B cell (primary cell): ENCODE measurements at regions not wholly inside any gene's neighbourhood (a gene's known extent, or its start where the extent isn't known, plus 50 kb on each side); places are given as distances from the start of the nearest gene placed in this dataset.

Source experiments
- ATAC-seq: fragments of 200-7000 bp; cut with Tn5 transposase; one replicate; pipeline ENCODE4 v1.10.0; 2021; ENCODE audit warnings: low read depth, mild to moderate bottlenecking, moderate number of reproducible peaks, moderate library complexity
- CTCF ChIA-PET: fragments of 350-600 bp; sonication (Branson Sonifier 250); formaldehyde crosslinking; loops from one replicate; lab custom pipeline; 2021; ENCODE audit warnings: antibody characterized with exemption, inconsistent platforms; lab: Charles Lee
- POLR2A ChIA-PET: fragments of 350-600 bp; sonication (Branson Sonifier 250); formaldehyde crosslinking; loops from one replicate; lab custom pipeline; 2021; ENCODE audit warnings: antibody characterized with exemption; lab: Charles Lee
- DNase-seq: peaks from one replicate; pipeline ENCODE4 v3.0.0; 2013
- H2AFZ ChIP-seq: 2 replicates; pipeline ENCODE4 v1.6.1; 2012; ENCODE audit warnings: mild to moderate bottlenecking, low read depth, low read length; ENCODE audit not compliant: insufficient read depth, poor library complexity, severe bottlenecking
- H3K27ac ChIP-seq, 2 donors: 1 replicate in 1 of 2; 2 replicates in 1 of 2; pipeline ENCODE4 v1.5.1; 2012 to 2013; ENCODE audit warnings: low read length in 2 of 2, mild to moderate bottlenecking in 2 of 2, moderate library complexity in 1 of 2
- H3K27me3 ChIP-seq, 4 experiments: fragments of 200-600 bp in 1 of 4; sonication (generic) in 1 of 4; replicated peaks in 1 of 4; 1 replicate in 2 of 4; 2 replicates in 2 of 4; pipeline versions ENCODE4 v1.6.1 to v1.7.0; 2013 to 2016; ENCODE audit warnings: low read length in 3 of 4, mild to moderate bottlenecking in 2 of 4, mixed read lengths in 1 of 4, moderate library complexity in 1 of 4; ENCODE audit not compliant: insufficient read depth in 4 of 4, control insufficient read depth in 3 of 4; ENCODE audit errors: control extremely low read depth in 1 of 4
- H3K36me3 ChIP-seq, 2 experiments: replicated peaks in 1 of 2; 1 replicate in 1 of 2; 2 replicates in 1 of 2; pipeline versions ENCODE4 v1.6.1 to v1.7.1; 2013; ENCODE audit warnings: low read length in 1 of 2; ENCODE audit not compliant: insufficient read depth in 2 of 2, control insufficient read depth in 1 of 2; ENCODE audit errors: control extremely low read depth in 1 of 2, extremely low read depth in 1 of 2
- H3K4me1 ChIP-seq, 2 donors: fragments of 200-600 bp in 1 of 2; sonication (generic) in 1 of 2; 1 replicate in 1 of 2; 2 replicates in 1 of 2; pipeline versions ENCODE4 v1.5.1 to v1.6.1; 2013 to 2017; ENCODE audit warnings: low read length in 2 of 2; ENCODE audit not compliant: control insufficient read depth in 2 of 2, insufficient read depth in 2 of 2
- H3K4me2 ChIP-seq: replicated peaks from 2 replicates; pipeline ENCODE3; 2012; ENCODE audit warnings: mild to moderate bottlenecking, low read depth, low read length; ENCODE audit not compliant: poor library complexity, severe bottlenecking
- H3K4me3 ChIP-seq, 5 experiments: fragments of 200-600 bp in 1 of 5; sonication (generic) in 1 of 5; 1 replicate in 3 of 5; 2 replicates in 2 of 5; pipeline versions ENCODE4 v1.5.1 to v1.7.0; 2011 to 2016; ENCODE audit warnings: low read length in 4 of 5, mild to moderate bottlenecking in 4 of 5, low read depth in 2 of 5, control low read depth in 1 of 5, moderate library complexity in 1 of 5; ENCODE audit not compliant: insufficient read depth in 1 of 5; ENCODE audit errors: control extremely low read depth in 1 of 5, extremely low read depth in 1 of 5
- H3K79me2 ChIP-seq: fragments of 200-600 bp; sonication (generic); one replicate; pipeline ENCODE4 v1.6.0; 2016; ENCODE audit warnings: low read length; ENCODE audit not compliant: control insufficient read depth, insufficient read depth
- H3K9ac ChIP-seq: fragments of 200-600 bp; sonication (generic); 2 replicates; pipeline ENCODE4 v1.6.1; 2017; ENCODE audit warnings: mild to moderate bottlenecking, low read length, moderate library complexity
- H3K9me3 ChIP-seq, 3 donors: one replicate each; pipeline versions ENCODE4 v1.6.1 to v1.7.1; 2013; ENCODE audit warnings: low read length in 2 of 3; ENCODE audit not compliant: control insufficient read depth in 2 of 3, insufficient read depth in 1 of 3; ENCODE audit errors: control extremely low read depth in 1 of 3
- H4K20me1 ChIP-seq: 2 replicates; pipeline ENCODE4 v1.6.0; 2012; ENCODE audit warnings: mild to moderate bottlenecking, low read length; ENCODE audit not compliant: insufficient read depth, control insufficient read depth, poor library complexity, severe bottlenecking
- H3K27ac Mint-ChIP-seq: one replicate; pipeline ENCODE4 v1.8.0; 2021; ENCODE audit warnings: mixed read lengths
- H3K27me3 Mint-ChIP-seq: one replicate; pipeline ENCODE4 v1.8.0; 2021; ENCODE audit warnings: mixed read lengths
- H3K4me1 Mint-ChIP-seq: one replicate; pipeline ENCODE4 v1.8.0; 2021; ENCODE audit warnings: mixed read lengths
- H3K4me3 Mint-ChIP-seq: one replicate; pipeline ENCODE4 v1.8.0; 2021; ENCODE audit warnings: mixed read lengths
- H3K9me3 Mint-ChIP-seq: one replicate; pipeline ENCODE4 v1.8.0; 2022; ENCODE audit warnings: mixed read lengths; ENCODE audit not compliant: insufficient read depth
- CTCF ChIP-seq: fragments of 200-600 bp; IDR thresholded peaks from one replicate; pipeline ENCODE4 v1.8.0; 2022; ENCODE audit warnings: antibody characterized with exemption, mild to moderate bottlenecking
- EZH2 ChIP-seq: IDR thresholded peaks from 2 replicates; pipeline ENCODE4 v1.6.1; 2012; ENCODE audit warnings: borderline replicate concordance, low read depth, mild to moderate bottlenecking, moderate library complexity, low read length; ENCODE audit not compliant: insufficient read depth, poor library complexity, severe bottlenecking
- WGBS: methylation state at CpG from one replicate; pipeline ENCODE4 v1.1.5; 2013; ENCODE audit warnings: missing lambda C conversion rate; ENCODE audit not compliant: insufficient coverage; 5-methylcytosine and 5-hydroxymethylcytosine counted together
- intact Hi-C: fragments of 100-400 bp; cut with micrococcal nuclease; formaldehyde crosslinking; loops from one replicate; pipeline ENCODE4 v1.10.0; 2022

- no peaks in the 10 kb centered on the region for H3K9me3 Mint-ChIP-seq
- Histone ChIP-seq H3K27me3 (no peaks in the 10 kb centered on the region), H3K4me2 (no peak overlapping the region), H3K9me3 (no peaks in the 10 kb centered on the region), H2AFZ (no peak overlapping the region), H3K9ac (no peak overlapping the region), H3K27ac (no peak overlapping the region), H3K4me1 (no peaks in the 10 kb centered on the region), H3K36me3 (no peaks in the 10 kb centered on the region), H4K20me1 (no peaks in the 10 kb centered on the region), H3K4me3 (no peak overlapping the region), H3K79me2 (no peaks in the 10 kb centered on the region)
- no peak for ATAC-seq
- H3K4me3 Mint-ChIP-seq, result no peak overlapping the region
- POLR2A ChIA-PET, result no interaction called here
- intact Hi-C loops, result no loop called here
- CTCF ChIA-PET, result no interaction called here
- no CpG with 5 or more reads among the region's 2 CpGs for WGBS
- H3K27me3 Mint-ChIP-seq, result peaks cover 6% of the 10 kb centered on the region
- TF ChIP-seq CTCF (no peak), EZH2 (no peak)
- no peak overlapping the region for H3K27ac Mint-ChIP-seq
- no peak for DNase-seq
- H3K4me1 Mint-ChIP-seq, result no peaks in the 10 kb centered on the region
Observed at GRCh38 chr4:138650929-138651448, 364.6 kb upstream of the NOCT start.

- H3K4me1 Mint-ChIP-seq, result no peaks in the 10 kb centered on the region
- Histone ChIP-seq H3K4me1 (no peaks in the 10 kb centered on the region), H3K4me2 (no peak overlapping the region), H2AFZ (no peak overlapping the region), H3K9me3 (no peaks in the 10 kb centered on the region), H4K20me1 (no peaks in the 10 kb centered on the region), H3K4me3 (no peak overlapping the region), H3K36me3 (no peaks in the 10 kb centered on the region), H3K27ac (no peak overlapping the region), H3K9ac (no peak overlapping the region), H3K27me3 (no peaks in the 10 kb centered on the region), H3K79me2 (no peaks in the 10 kb centered on the region)
- H3K4me3 Mint-ChIP-seq, result no peak overlapping the region
- TF ChIP-seq CTCF (no peak), EZH2 (no peak)
- WGBS, result no CpG with 5 or more reads among the region's 3 CpGs
- no peaks in the 10 kb centered on the region for H3K9me3 Mint-ChIP-seq
- POLR2A ChIA-PET, result no interaction called here
- DNase-seq, result no peak
- no peak overlapping the region for H3K27ac Mint-ChIP-seq
- intact Hi-C loops, result no loop called here
- CTCF ChIA-PET, result no interaction called here
- H3K27me3 Mint-ChIP-seq, result peaks cover 9% of the 10 kb centered on the region
- no peak for ATAC-seq
Observed at GRCh38 chr4:138650495-138650894, 365.1 kb upstream of the NOCT start.
